WERI-Rb-1 (cell line): ENCODE measurements at regions not wholly inside any gene's neighbourhood (a gene's known extent, or its start where the extent isn't known, plus 50 kb on each side); places are given as distances from the start of the nearest gene placed in this dataset.

Experiments
- DNase-seq: peaks from one replicate; pipeline ENCODE4 v3.0.0-alpha.2; 2020
- H3K27ac ChIP-seq: fragments of 250-450 bp; sonication (Bioruptor Pico); 2 replicates; pipeline ENCODE4 v1.5.1; 2020; ENCODE audit warnings: mild to moderate bottlenecking, moderate library complexity
- H3K27me3 ChIP-seq: fragments of 250-450 bp; sonication (Bioruptor Pico); 2 replicates; pipeline ENCODE4 v1.5.1; 2021; ENCODE audit warnings: mild to moderate bottlenecking, low read depth, moderate library complexity; ENCODE audit not compliant: insufficient read depth, severe bottlenecking
- H3K36me3 ChIP-seq: fragments of 250-450 bp; sonication (Bioruptor Pico); 2 replicates; pipeline ENCODE4 v1.5.1; 2020; ENCODE audit warnings: mild to moderate bottlenecking, moderate library complexity
- H3K4me3 ChIP-seq: 2 replicates; pipeline ENCODE4 v1.5.1; 2011; ENCODE audit warnings: low read depth, mild to moderate bottlenecking, control low read depth, low read length
- H3K9me3 ChIP-seq: fragments of 250-450 bp; sonication (Bioruptor Pico); 2 replicates; pipeline ENCODE4 v1.5.1; 2021; ENCODE audit warnings: mild to moderate bottlenecking, moderate library complexity; ENCODE audit not compliant: severe bottlenecking
- TF ChIP-seq, protein P1 (sequence below): IDR thresholded peaks from 2 replicates; pipeline ENCODE4 v1.5.1; 2011; ENCODE audit warnings: low read depth, mild to moderate bottlenecking, control low read depth, inconsistent platforms, low read length

- Histone ChIP-seq H3K27ac (no peak overlapping the region), H3K9me3 (no peaks in the 10 kb centered on the region), H3K36me3 (no peaks in the 10 kb centered on the region), H3K4me3 (no peak overlapping the region), H3K27me3 (peaks cover 66% of the 10 kb centered on the region)
- TF ChIP-seq, protein P1, sequence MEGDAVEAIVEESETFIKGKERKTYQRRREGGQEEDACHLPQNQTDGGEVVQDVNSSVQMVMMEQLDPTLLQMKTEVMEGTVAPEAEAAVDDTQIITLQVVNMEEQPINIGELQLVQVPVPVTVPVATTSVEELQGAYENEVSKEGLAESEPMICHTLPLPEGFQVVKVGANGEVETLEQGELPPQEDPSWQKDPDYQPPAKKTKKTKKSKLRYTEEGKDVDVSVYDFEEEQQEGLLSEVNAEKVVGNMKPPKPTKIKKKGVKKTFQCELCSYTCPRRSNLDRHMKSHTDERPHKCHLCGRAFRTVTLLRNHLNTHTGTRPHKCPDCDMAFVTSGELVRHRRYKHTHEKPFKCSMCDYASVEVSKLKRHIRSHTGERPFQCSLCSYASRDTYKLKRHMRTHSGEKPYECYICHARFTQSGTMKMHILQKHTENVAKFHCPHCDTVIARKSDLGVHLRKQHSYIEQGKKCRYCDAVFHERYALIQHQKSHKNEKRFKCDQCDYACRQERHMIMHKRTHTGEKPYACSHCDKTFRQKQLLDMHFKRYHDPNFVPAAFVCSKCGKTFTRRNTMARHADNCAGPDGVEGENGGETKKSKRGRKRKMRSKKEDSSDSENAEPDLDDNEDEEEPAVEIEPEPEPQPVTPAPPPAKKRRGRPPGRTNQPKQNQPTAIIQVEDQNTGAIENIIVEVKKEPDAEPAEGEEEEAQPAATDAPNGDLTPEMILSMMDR: no peak
- DNase-seq: no peak
Measured at GRCh38 chr2:118558846-118559245, 288.6 kb downstream of the EN1 start.

GRCh38 chr2:118557791-118558190 is 289.7 kb downstream of the EN1 start:
- Histone ChIP-seq H3K9me3 (no peaks in the 10 kb centered on the region), H3K4me3 (no peak overlapping the region), H3K27me3 (peaks cover 70% of the 10 kb centered on the region), H3K36me3 (no peaks in the 10 kb centered on the region), H3K27ac (no peak overlapping the region)
- no peak for DNase-seq
- TF ChIP-seq, protein P1: no peak

DNA sequence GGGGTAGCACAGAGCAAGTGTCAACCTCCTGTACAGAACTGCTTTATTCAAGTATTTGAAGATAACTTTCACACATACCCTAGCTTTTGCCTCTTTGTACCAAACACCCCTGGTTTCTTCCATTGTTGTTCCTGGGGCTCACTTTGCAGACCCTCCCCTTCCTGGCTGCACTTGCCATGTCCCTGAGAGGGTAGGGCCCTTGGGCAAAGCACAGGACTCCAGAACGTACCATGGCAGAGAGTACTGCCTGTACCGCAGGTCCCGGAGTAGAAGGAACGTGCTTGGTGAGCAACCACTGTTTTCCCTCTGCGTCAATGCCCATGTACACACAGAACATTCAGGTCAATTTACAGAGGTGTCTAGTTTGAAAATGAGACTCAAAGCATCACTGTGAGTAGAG is 290.4 kb downstream of the EN1 start:
- TF ChIP-seq, protein P1: no peak
- no peaks in the 10 kb centered on the region for H3K36me3 ChIP-seq
- no peak overlapping the region for H3K4me3 ChIP-seq
- H3K27me3 ChIP-seq: peaks cover 69% of the 10 kb centered on the region
- no peak overlapping the region for H3K27ac ChIP-seq
- DNase-seq: no peak
- no peaks in the 10 kb centered on the region for H3K9me3 ChIP-seq

DNA sequence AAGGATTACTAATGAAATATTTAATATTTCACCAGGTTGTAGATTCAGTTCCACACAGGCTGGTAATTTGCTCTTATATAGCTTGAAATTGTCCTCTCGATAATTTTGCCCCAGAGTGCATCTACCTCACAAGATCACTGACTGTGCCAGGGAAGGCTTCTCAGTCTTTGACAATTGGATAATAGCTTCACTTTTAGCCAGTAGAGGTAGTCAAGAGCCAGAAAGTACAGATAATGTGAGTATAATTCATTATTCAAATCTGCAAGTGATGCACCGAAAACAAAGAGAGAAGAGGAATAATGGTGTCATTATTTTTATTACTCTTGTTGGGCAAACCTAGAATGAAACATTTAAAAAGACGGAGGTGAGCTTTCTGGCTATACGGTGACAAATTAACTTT is 292.8 kb downstream of the EN1 start:
- Histone ChIP-seq H3K9me3 (no peaks in the 10 kb centered on the region), H3K27ac (no peak overlapping the region), H3K4me3 (no peak overlapping the region), H3K27me3 (peaks cover 60% of the 10 kb centered on the region), H3K36me3 (no peaks in the 10 kb centered on the region)
- no peak for DNase-seq
- TF ChIP-seq, protein P1: no peak

DNA sequence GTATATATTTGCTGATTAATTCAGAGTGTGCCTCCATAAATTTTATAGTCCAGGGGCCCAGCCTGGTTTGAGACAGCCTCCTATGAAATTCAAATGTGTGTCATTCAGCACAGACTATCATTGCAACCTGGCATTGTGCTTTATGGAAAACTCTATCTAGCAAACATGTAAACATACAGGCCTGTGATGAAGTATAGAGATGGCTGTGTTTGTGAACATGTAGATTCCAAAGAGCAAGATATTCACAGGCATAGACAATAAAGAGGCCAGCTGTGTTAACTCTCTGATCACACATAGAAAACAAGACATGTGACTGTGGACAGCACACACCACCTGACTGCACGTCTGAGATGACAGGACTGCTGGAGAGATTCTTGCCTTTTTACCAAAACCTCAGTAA is 297.9 kb downstream of the EN1 start:
- no peak overlapping the region for H3K27ac ChIP-seq
- TF ChIP-seq, protein P1: no peak
- no peak for DNase-seq
- H3K36me3 ChIP-seq: no peaks in the 10 kb centered on the region
- no peak overlapping the region for H3K4me3 ChIP-seq
- no peaks in the 10 kb centered on the region for H3K9me3 ChIP-seq
- H3K27me3 ChIP-seq: peaks cover 64% of the 10 kb centered on the region

DNA sequence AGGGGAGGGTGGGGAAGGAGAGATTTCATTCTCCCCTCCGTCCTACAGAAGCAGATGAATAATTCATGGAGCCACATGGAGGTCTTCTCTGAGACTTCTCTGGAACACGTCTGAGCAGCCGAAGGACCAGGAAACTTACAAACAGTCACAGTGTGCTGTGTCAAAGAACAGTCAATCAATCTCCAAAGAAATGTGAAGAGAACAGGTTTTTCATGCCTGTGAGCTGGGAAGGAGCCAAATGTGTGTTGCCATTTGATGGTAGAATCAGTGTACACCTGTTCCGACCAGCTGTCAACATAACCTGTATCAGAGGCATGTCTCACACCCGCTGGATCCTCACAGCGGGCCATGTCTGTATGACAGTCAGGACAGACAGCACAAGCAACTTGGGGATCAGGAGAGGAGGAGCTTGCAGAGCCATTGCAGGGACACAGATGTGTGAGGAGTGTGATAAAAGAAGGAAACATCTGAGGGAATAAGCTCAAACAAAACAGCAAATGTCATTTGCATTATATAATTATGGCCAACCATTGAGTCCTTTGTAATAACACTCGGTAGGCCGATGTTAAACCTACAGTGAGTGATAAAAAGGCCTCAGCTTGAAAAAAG is 298.5 kb downstream of the EN1 start:
- H3K27me3 ChIP-seq: peaks cover 62% of the 10 kb centered on the region
- no peak overlapping the region for H3K27ac ChIP-seq
- DNase-seq: no peak
- H3K9me3 ChIP-seq: no peaks in the 10 kb centered on the region
- TF ChIP-seq, protein P1: no peak
- H3K4me3 ChIP-seq: no peak overlapping the region
- H3K36me3 ChIP-seq: no peaks in the 10 kb centered on the region
